ENCODE measurements at regions not wholly inside any gene's neighbourhood (a gene's known extent, or its start where the extent isn't known, plus 50 kb on each side); places are given as distances from the start of the nearest gene placed in this dataset.

DNA sequence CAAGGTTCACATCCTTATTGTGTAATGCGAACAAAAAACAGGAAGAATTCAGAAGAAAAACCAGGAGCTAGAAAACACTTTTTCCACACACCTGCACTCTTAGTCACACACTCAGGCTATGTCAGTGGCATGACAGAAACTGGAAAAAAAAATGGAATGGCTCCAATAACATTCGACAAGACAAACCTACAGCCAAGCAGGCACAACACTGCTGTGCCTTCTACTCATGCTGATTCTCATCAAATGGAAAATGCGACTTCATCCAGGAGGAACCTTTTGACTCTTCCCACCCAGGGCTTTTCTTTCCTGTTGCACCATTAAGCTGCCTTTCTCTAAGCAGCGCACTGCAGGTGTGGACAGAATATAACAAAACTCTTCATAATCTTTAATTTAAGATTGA, 163.2 kb upstream of the BTBD3 start (continued):
- no peak for TF ChIP-seq CREB1 (CRISPR knock-in tag; IDR thresholded peaks at IDR 0.05; ENCODE audit: low read depth)
- TF ChIP-seq, protein P1, sequence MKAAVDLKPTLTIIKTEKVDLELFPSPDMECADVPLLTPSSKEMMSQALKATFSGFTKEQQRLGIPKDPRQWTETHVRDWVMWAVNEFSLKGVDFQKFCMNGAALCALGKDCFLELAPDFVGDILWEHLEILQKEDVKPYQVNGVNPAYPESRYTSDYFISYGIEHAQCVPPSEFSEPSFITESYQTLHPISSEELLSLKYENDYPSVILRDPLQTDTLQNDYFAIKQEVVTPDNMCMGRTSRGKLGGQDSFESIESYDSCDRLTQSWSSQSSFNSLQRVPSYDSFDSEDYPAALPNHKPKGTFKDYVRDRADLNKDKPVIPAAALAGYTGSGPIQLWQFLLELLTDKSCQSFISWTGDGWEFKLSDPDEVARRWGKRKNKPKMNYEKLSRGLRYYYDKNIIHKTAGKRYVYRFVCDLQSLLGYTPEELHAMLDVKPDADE (IDR thresholded peaks at IDR 0.05) = no peak

DNA sequence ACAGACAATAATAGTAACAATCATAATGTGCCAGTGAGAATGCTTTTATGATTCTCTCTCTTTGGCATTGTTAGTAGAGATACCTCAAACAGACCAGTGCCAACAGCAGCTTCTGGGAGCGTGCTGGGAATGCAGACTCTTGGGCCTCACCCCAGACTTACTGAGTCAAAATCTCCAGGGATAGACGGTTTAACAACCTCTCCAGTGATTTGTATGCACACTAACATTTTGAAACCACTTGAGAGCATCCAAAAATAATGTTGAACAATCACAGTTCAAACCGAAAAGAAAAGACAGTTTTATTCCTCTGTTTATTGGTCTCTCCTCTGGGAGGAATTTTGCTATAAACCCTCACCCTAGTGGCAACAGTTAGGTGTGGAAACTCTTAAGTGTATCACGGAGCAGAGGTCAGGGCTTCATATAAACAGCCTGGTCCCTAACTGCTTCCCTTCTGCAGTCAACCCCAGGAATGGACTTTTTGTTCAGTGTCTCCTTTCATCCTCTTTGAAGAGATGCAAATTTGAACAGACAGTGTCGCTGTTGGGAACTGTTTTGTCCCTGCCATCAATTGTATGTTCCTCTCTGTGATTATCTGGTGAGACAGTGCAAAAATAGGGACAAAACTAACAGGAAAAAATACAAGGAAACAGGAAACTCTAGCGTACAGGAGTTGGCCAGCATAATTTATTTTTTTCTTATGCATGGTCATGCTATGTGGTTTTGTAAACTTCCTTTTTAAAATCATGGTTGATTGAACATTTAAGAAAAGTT, 162.4 kb upstream of the BTBD3 start:
- H3K79me2 ChIP-seq (replicated peaks; ENCODE audit: insufficient read depth) = no peaks in the 10 kb centered on the region
- Mint-ChIP-seq H3K27ac (peak overlapping the region; percentile 16; the same call in 1 of the 2 replicates), H3K27me3 (ENCODE audit: insufficient read depth, low read depth, poor library complexity) (no peaks in the 10 kb centered on the region), H3K9me3 (peaks cover 3% of the 10 kb centered on the region; the same call in 2 of the 3 replicates), H3K4me1 (peaks cover 18% of the 10 kb centered on the region), H3K4me3 (no peak overlapping the region), H3K36me3 (ENCODE audit: low read depth) (no peaks in the 10 kb centered on the region)
- no peaks in the 10 kb centered on the region for H4K20me1 ChIP-seq (replicated peaks; ENCODE audit: insufficient read depth)
- H3K36me3 ChIP-seq (ENCODE audit: insufficient read depth) = no peaks in the 10 kb centered on the region
- no peaks in the 10 kb centered on the region for H3F3A ChIP-seq (replicated peaks; ENCODE audit: low read depth)
- H3K4me1 ChIP-seq (ENCODE audit: insufficient read depth) = peaks cover 10% of the 10 kb centered on the region; the same call in 1 of the 2 replicates
- no peak overlapping the region; the same call in 1 of the 2 replicates for H2AFZ ChIP-seq
- no peaks in the 10 kb centered on the region for H3K27me3 ChIP-seq (ENCODE audit: insufficient read depth)
- H3K4me3 ChIP-seq = no peak overlapping the region
- ATAC-seq (no peak), DNase-seq (ENCODE audit: low spot score) (no peak)
- H3K27ac ChIP-seq (ENCODE audit: low read depth) = no peak overlapping the region
- no peak overlapping the region for H3K4me2 ChIP-seq
- H3K9me2 ChIP-seq (ENCODE audit: insufficient read depth) = no peaks in the 10 kb centered on the region; the same call in 1 of the 2 replicates
- TF ChIP-seq EZH2 (IDR thresholded peaks at IDR 0.05; ENCODE audit: low read depth, unreplicated experiment) (no peak), NANOG (IDR thresholded peaks at IDR 0.05; ENCODE audit: borderline replicate concordance) (no peak), STAT1 (IDR thresholded peaks at IDR 0.05; ENCODE audit: unreplicated experiment) (no peak), EZH2phosphoT487 (IDR thresholded peaks at IDR 0.05; ENCODE audit: unreplicated experiment) (no peak), POLR2AphosphoS5 (IDR thresholded peaks at IDR 0.05; ENCODE audit: low read depth) (no peak), JUNB (IDR thresholded peaks at IDR 0.05; ENCODE audit: unreplicated experiment) (no peak), ZNF114 (CRISPR knock-in tag; IDR thresholded peaks at IDR 0.05) (no peak)
- TF ChIP-seq, protein P2, sequence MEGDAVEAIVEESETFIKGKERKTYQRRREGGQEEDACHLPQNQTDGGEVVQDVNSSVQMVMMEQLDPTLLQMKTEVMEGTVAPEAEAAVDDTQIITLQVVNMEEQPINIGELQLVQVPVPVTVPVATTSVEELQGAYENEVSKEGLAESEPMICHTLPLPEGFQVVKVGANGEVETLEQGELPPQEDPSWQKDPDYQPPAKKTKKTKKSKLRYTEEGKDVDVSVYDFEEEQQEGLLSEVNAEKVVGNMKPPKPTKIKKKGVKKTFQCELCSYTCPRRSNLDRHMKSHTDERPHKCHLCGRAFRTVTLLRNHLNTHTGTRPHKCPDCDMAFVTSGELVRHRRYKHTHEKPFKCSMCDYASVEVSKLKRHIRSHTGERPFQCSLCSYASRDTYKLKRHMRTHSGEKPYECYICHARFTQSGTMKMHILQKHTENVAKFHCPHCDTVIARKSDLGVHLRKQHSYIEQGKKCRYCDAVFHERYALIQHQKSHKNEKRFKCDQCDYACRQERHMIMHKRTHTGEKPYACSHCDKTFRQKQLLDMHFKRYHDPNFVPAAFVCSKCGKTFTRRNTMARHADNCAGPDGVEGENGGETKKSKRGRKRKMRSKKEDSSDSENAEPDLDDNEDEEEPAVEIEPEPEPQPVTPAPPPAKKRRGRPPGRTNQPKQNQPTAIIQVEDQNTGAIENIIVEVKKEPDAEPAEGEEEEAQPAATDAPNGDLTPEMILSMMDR (conservative IDR thresholded peaks at IDR 0.05; ENCODE audit: low read depth in 2 of 2) = no peak
- TF ChIP-seq, protein P3, sequence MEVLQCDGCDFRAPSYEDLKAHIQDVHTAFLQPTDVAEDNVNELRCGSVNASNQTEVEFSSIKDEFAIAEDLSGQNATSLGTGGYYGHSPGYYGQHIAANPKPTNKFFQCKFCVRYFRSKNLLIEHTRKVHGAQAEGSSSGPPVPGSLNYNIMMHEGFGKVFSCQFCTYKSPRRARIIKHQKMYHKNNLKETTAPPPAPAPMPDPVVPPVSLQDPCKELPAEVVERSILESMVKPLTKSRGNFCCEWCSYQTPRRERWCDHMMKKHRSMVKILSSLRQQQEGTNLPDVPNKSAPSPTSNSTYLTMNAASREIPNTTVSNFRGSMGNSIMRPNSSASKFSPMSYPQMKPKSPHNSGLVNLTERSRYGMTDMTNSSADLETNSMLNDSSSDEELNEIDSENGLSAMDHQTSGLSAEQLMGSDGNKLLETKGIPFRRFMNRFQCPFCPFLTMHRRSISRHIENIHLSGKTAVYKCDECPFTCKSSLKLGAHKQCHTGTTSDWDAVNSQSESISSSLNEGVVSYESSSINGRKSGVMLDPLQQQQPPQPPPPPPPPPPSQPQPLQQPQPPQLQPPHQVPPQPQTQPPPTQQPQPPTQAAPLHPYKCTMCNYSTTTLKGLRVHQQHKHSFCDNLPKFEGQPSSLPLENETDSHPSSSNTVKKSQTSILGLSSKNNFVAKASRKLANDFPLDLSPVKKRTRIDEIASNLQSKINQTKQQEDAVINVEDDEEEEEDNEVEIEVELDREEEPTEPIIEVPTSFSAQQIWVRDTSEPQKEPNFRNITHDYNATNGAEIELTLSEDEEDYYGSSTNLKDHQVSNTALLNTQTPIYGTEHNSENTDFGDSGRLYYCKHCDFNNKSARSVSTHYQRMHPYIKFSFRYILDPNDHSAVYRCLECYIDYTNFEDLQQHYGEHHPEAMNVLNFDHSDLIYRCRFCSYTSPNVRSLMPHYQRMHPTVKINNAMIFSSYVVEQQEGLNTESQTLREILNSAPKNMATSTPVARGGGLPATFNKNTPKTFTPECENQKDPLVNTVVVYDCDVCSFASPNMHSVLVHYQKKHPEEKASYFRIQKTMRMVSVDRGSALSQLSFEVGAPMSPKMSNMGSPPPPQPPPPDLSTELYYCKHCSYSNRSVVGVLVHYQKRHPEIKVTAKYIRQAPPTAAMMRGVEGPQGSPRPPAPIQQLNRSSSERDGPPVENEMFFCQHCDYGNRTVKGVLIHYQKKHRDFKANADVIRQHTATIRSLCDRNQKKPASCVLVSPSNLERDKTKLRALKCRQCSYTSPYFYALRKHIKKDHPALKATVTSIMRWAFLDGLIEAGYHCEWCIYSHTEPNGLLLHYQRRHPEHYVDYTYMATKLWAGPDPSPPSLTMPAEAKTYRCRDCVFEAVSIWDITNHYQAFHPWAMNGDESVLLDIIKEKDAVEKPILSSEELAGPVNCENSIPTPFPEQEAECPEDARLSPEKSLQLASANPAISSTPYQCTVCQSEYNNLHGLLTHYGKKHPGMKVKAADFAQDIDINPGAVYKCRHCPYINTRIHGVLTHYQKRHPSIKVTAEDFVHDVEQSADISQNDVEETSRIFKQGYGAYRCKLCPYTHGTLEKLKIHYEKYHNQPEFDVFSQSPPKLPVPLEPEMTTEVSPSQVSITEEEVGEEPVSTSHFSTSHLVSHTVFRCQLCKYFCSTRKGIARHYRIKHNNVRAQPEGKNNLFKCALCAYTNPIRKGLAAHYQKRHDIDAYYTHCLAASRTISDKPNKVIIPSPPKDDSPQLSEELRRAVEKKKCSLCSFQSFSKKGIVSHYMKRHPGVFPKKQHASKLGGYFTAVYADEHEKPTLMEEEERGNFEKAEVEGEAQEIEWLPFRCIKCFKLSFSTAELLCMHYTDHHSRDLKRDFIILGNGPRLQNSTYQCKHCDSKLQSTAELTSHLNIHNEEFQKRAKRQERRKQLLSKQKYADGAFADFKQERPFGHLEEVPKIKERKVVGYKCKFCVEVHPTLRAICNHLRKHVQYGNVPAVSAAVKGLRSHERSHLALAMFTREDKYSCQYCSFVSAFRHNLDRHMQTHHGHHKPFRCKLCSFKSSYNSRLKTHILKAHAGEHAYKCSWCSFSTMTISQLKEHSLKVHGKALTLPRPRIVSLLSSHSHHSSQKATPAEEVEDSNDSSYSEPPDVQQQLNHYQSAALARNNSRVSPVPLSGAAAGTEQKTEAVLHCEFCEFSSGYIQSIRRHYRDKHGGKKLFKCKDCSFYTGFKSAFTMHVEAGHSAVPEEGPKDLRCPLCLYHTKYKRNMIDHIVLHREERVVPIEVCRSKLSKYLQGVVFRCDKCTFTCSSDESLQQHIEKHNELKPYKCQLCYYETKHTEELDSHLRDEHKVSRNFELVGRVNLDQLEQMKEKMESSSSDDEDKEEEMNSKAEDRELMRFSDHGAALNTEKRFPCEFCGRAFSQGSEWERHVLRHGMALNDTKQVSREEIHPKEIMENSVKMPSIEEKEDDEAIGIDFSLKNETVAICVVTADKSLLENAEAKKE (CRISPR knock-in tag; IDR thresholded peaks at IDR 0.05) = no peak
- TF ChIP-seq, protein P4, sequence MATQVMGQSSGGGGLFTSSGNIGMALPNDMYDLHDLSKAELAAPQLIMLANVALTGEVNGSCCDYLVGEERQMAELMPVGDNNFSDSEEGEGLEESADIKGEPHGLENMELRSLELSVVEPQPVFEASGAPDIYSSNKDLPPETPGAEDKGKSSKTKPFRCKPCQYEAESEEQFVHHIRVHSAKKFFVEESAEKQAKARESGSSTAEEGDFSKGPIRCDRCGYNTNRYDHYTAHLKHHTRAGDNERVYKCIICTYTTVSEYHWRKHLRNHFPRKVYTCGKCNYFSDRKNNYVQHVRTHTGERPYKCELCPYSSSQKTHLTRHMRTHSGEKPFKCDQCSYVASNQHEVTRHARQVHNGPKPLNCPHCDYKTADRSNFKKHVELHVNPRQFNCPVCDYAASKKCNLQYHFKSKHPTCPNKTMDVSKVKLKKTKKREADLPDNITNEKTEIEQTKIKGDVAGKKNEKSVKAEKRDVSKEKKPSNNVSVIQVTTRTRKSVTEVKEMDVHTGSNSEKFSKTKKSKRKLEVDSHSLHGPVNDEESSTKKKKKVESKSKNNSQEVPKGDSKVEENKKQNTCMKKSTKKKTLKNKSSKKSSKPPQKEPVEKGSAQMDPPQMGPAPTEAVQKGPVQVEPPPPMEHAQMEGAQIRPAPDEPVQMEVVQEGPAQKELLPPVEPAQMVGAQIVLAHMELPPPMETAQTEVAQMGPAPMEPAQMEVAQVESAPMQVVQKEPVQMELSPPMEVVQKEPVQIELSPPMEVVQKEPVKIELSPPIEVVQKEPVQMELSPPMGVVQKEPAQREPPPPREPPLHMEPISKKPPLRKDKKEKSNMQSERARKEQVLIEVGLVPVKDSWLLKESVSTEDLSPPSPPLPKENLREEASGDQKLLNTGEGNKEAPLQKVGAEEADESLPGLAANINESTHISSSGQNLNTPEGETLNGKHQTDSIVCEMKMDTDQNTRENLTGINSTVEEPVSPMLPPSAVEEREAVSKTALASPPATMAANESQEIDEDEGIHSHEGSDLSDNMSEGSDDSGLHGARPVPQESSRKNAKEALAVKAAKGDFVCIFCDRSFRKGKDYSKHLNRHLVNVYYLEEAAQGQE (IDR thresholded peaks at IDR 0.05; ENCODE audit: unreplicated experiment) = no peak

Measured in GM23338 (cell line).